CD4-positive, CD25-positive, alpha-beta regulatory T cell (primary cell): ENCODE measurements at regions not wholly inside any gene's neighbourhood (a gene's known extent, or its start where the extent isn't known, plus 50 kb on each side); places are given as distances from the start of the nearest gene placed in this dataset.

Experiments used
- ATAC-seq, 2 donors: fragments of 150-1000 bp; cut with Tn5 transposase; one replicate each; pipeline ENCODE4 v1.10.0; 2021; ENCODE audit warnings: low read depth in 2 of 2, moderate number of reproducible peaks in 2 of 2, moderate library complexity in 1 of 2
- DNase-seq, 3 donors: peaks; one replicate each; pipeline versions ENCODE4 v3.0.0 to v3.0.0-alpha.2; 2012 to 2022; ENCODE audit warnings: mixed read lengths in 1 of 3
- H3K27ac ChIP-seq: one replicate; pipeline ENCODE4 v1.7.0; 2013; ENCODE audit warnings: mild to moderate bottlenecking, low read length; ENCODE audit not compliant: insufficient read depth, poor library complexity, severe bottlenecking
- H3K27me3 ChIP-seq: one replicate; pipeline ENCODE4 v1.7.0; 2013; ENCODE audit warnings: low read length; ENCODE audit not compliant: control insufficient read depth, insufficient read depth
- H3K36me3 ChIP-seq: one replicate; pipeline ENCODE4 v1.7.0; 2013; ENCODE audit warnings: mild to moderate bottlenecking, low read length, moderate library complexity; ENCODE audit not compliant: control insufficient read depth, insufficient read depth
- H3K4me1 ChIP-seq: 2 replicates; pipeline ENCODE4 v1.7.0; 2013; ENCODE audit warnings: mild to moderate bottlenecking, low read length; ENCODE audit not compliant: insufficient read depth, control insufficient read depth, poor library complexity, severe bottlenecking
- H3K4me3 ChIP-seq: one replicate; pipeline ENCODE4 v1.7.0; 2013; ENCODE audit warnings: low read depth, mild to moderate bottlenecking, low read length, moderate library complexity
- H3K9me3 ChIP-seq, 2 experiments: 1 replicate in 1 of 2; 2 replicates in 1 of 2; pipeline ENCODE4 v1.7.0; 2013; ENCODE audit warnings: low read length in 2 of 2, mild to moderate bottlenecking in 1 of 2, moderate library complexity in 1 of 2; ENCODE audit not compliant: control insufficient read depth in 2 of 2
- H3K27ac Mint-ChIP-seq, 3 donors: one replicate each; pipeline ENCODE4 v1.8.0; 2020 to 2022; ENCODE audit warnings: mild to moderate bottlenecking in 3 of 3, mixed read lengths in 3 of 3, moderate library complexity in 2 of 3
- H3K27me3 Mint-ChIP-seq: one replicate; pipeline ENCODE4 v1.8.0; 2022; ENCODE audit warnings: mild to moderate bottlenecking, mixed read lengths
- H3K36me3 Mint-ChIP-seq: one replicate; pipeline ENCODE4 v1.8.0; 2020; ENCODE audit warnings: mixed read lengths
- H3K4me1 Mint-ChIP-seq, 4 donors: one replicate each; pipeline ENCODE4 v1.8.0; 2020 to 2022; ENCODE audit warnings: mixed read lengths in 4 of 4, mild to moderate bottlenecking in 1 of 4
- H3K4me3 Mint-ChIP-seq, 4 donors: one replicate each; pipeline ENCODE4 v1.8.0; 2020 to 2022; ENCODE audit warnings: mild to moderate bottlenecking in 4 of 4, mixed read lengths in 4 of 4, moderate library complexity in 3 of 4
- H3K9me3 Mint-ChIP-seq, 7 donors: one replicate each; pipeline ENCODE4 v1.8.0; 2020 to 2022; ENCODE audit warnings: mixed read lengths in 7 of 7, mild to moderate bottlenecking in 3 of 7, moderate library complexity in 2 of 7

DNA sequence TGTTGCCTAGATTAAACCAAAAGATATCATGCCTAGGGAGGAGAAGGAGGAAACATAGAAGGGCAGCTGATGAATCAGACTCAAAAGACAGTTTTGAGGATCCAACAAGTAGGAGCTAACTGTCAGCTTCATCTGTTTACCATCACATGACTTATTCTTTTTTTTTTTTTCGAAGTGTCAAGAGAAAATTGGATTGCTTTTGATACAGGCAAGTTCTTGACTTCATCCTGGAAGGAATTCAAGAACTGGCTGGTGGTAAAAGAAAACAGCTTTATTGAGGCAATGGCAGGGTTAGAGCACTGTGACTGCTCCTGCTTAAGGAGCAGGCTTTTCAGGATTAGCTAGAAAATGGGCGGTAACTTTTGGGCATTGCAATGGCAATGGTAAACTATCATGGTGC, 227.5 kb upstream of the KCNMB2 start:
- Histone ChIP-seq H3K4me1 (no peaks in the 10 kb centered on the region), H3K4me3 (no peak overlapping the region), H3K27me3 (no peaks in the 10 kb centered on the region), H3K9me3 (no peaks in the 10 kb centered on the region), H3K27ac (no peak overlapping the region), H3K36me3 (no peaks in the 10 kb centered on the region)
- no peaks in the 10 kb centered on the region for H3K36me3 Mint-ChIP-seq
- H3K4me1 Mint-ChIP-seq: peaks cover 0 to 3% (median 0%) of the 10 kb centered on the region in 4 donors
- DNase-seq: no peak
- H3K4me3 Mint-ChIP-seq: no peak overlapping the region
- H3K27me3 Mint-ChIP-seq: peaks cover 4% of the 10 kb centered on the region
- no peak for ATAC-seq
- H3K27ac Mint-ChIP-seq: no peak overlapping the region
- no peaks in the 10 kb centered on the region for H3K9me3 Mint-ChIP-seq

DNA sequence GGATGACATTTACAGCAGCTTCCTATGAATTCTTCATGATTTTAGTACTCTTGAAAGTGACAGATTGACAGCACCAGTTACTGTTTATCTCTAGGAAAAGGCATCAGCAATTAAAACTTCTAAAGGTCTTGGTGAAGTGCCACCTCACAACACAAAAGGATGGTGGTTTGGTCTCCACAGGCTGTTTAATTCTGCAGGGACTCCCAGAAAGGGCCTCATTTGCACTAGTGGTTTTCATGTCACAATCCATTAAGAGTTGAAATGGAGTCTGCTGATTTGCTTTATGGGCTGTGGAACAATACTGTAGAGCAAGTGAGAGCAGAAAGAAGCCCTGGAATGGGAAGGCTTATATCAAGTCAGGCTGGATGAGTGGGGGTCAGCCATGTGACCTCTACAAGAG, 225.3 kb upstream of the KCNMB2 start:
- H3K27me3 Mint-ChIP-seq: no peaks in the 10 kb centered on the region
- DNase-seq (no peak), ATAC-seq (no peak)
- no peak overlapping the region for H3K27ac Mint-ChIP-seq
- peaks cover 0 to 3% (median 0%) of the 10 kb centered on the region in 4 donors for H3K4me1 Mint-ChIP-seq
- H3K4me1 ChIP-seq: no peaks in the 10 kb centered on the region
- H3K4me3 ChIP-seq: no peak overlapping the region
- H3K9me3 ChIP-seq: no peaks in the 10 kb centered on the region
- H3K9me3 Mint-ChIP-seq: no peaks in the 10 kb centered on the region
- H3K36me3 Mint-ChIP-seq: no peaks in the 10 kb centered on the region
- H3K4me3 Mint-ChIP-seq: no peak overlapping the region
- no peaks in the 10 kb centered on the region for H3K27me3 ChIP-seq
- H3K27ac ChIP-seq: no peak overlapping the region
- no peaks in the 10 kb centered on the region for H3K36me3 ChIP-seq

DNA sequence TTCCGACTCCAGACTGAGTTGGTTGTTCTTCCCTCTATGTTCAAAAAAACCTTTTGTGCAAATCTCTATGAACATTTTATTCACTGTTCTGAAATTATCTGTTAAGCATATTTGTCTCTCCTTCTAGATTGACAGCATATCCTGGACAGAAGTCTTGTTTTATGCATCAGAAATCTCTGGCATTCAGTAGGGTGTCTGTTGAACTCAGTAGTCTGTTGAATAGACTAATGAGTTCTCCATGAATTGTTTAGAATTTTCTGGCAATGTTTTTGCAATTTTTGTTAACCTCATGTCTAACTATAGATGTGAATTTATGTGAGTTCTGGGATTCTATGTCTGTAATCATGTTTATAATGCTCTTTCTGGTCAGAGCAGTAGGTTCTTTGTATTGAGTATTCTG, 222.5 kb upstream of the KCNMB2 start:
- H3K4me1 ChIP-seq: no peaks in the 10 kb centered on the region
- DNase-seq: no peak
- no peak for ATAC-seq
- no peaks in the 10 kb centered on the region for H3K27me3 Mint-ChIP-seq
- no peaks in the 10 kb centered on the region for H3K36me3 ChIP-seq
- peaks cover 0 to 3% (median 0%) of the 10 kb centered on the region in 4 donors for H3K4me1 Mint-ChIP-seq
- H3K27ac Mint-ChIP-seq: no peak overlapping the region
- no peak overlapping the region for H3K4me3 ChIP-seq
- no peaks in the 10 kb centered on the region for H3K9me3 ChIP-seq
- H3K27me3 ChIP-seq: no peaks in the 10 kb centered on the region
- no peaks in the 10 kb centered on the region for H3K36me3 Mint-ChIP-seq
- H3K27ac ChIP-seq: no peak overlapping the region
- H3K4me3 Mint-ChIP-seq: no peak overlapping the region
- H3K9me3 Mint-ChIP-seq: no peaks in the 10 kb centered on the region

DNA sequence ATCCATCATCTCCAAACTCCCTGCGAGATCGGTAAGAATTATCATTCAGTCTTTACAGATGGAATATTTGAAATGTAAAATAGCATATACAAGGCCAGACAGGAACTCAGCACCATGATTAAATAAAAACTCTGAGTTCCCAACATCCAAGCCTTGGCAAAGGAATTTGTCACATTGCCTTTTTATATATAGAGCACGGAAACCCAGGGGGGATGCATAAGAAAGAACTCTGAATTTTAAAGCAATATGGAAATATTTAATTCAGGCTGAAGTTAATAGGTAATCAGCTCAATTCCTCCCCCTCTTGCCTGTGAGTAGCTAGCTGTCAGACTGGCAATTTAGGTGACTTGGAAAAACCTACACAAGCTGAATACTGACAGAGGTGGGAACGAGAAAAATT, 217.9 kb upstream of the KCNMB2 start:
- Mint-ChIP-seq H3K4me3 (no peak overlapping the region), H3K27me3 (no peaks in the 10 kb centered on the region), H3K4me1 (no peaks in the 10 kb centered on the region), H3K27ac (no peak overlapping the region), H3K36me3 (no peaks in the 10 kb centered on the region), H3K9me3 (no peaks in the 10 kb centered on the region)
- DNase-seq (no peak), ATAC-seq (no peak)
- no peaks in the 10 kb centered on the region for H3K4me1 ChIP-seq
- H3K27me3 ChIP-seq: no peaks in the 10 kb centered on the region
- H3K4me3 ChIP-seq: no peak overlapping the region
- H3K27ac ChIP-seq: no peak overlapping the region
- no peaks in the 10 kb centered on the region for H3K9me3 ChIP-seq
- H3K36me3 ChIP-seq: no peaks in the 10 kb centered on the region

DNA sequence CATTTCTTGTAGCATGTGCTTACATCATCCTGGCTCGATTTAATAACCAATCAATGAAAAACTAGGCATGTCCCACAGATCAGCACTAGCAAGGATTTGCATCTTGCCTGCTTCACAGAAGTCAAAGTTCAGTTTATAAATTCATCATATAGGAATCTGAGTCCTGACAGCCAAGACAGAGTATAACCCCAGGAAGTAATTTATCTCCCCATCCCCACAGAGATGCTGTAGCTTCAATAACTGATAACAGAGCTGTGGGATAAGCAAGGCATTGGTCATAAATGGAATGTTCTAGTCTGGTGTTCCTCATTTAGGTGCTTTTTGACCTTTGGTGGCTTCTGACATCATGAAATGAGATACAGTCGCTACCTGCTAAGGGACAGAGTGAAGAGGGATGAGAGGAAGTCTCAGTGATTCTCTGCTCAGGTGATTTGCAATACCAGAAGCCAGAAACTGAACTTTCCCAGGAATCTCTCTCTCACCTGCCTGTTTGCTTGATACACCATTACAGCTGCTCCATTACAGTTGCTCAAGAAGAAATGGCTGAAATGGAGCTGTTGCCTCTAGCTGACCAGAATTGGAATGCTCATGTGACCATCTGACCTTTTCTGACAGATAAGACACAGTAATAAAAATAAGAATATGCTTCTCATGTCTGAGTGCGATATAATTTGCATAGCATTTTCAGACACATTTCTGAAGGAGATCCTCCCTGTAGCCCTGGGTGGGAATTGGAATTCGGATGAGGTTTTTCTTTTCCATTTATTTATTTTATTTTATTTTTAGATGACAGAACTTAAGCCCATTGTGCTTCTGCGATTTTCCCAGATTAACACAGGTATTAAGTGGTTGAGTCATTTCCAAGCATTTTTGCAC, 217.1 kb upstream of the KCNMB2 start:
- no peaks in the 10 kb centered on the region for H3K4me1 ChIP-seq
- Mint-ChIP-seq H3K9me3 (no peaks in the 10 kb centered on the region), H3K27ac (no peak overlapping the region), H3K4me1 (no peaks in the 10 kb centered on the region), H3K4me3 (no peak overlapping the region), H3K36me3 (no peaks in the 10 kb centered on the region), H3K27me3 (no peaks in the 10 kb centered on the region)
- no peak overlapping the region for H3K27ac ChIP-seq
- no peaks in the 10 kb centered on the region for H3K27me3 ChIP-seq
- no peaks in the 10 kb centered on the region for H3K9me3 ChIP-seq
- no peak for ATAC-seq
- no peak for DNase-seq
- no peak overlapping the region for H3K4me3 ChIP-seq
- no peaks in the 10 kb centered on the region for H3K36me3 ChIP-seq

DNA sequence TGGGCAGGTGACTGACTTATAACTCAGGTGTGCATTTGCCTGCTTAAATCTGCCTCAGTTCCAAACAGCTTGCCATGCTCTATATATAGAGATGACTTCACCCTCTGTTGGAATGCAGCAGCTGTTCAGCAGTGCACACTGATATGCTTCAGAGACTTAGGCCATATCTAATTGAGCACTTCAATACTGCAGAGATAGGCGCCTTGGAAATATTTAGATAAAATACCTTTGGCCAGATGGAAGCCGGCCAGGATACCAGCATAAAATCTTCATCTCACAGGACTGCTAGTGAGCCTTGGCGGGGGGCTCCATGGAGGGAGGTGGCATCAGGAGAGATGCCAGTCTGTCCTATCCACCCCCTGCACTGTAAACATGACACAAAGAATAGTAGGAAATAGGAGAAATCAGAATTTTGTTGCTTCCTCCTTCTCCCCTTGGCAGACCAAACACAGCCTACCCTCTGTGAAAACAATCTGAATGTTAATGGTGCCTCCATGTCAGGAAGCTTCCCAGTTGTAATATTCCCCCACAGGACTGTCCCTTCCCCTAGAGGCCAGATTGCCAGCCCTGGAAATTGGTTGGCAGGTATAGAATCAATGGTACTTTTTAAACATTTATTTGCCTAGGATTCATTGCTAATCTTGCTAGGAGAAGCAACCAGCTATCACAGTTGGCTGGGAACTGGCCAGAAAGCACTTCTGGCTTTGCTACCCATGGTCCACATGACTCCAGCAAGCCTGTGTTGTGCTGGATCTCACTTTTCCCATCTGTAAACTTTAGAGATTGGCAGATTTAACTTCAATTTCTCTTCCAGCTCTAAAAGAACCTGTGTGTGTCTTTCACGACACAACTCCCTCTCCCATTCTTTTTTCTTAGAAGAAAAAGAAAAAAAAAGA, 215.5 kb upstream of the KCNMB2 start:
- no peaks in the 10 kb centered on the region for H3K9me3 ChIP-seq
- H3K4me3 Mint-ChIP-seq: no peak overlapping the region
- no peaks in the 10 kb centered on the region for H3K27me3 Mint-ChIP-seq
- no peaks in the 10 kb centered on the region for H3K27me3 ChIP-seq
- DNase-seq (no peak), ATAC-seq (no peak)
- no peak overlapping the region for H3K27ac ChIP-seq
- no peaks in the 10 kb centered on the region for H3K4me1 Mint-ChIP-seq
- no peaks in the 10 kb centered on the region for H3K36me3 Mint-ChIP-seq
- no peaks in the 10 kb centered on the region for H3K4me1 ChIP-seq
- H3K27ac Mint-ChIP-seq: no peak overlapping the region
- no peaks in the 10 kb centered on the region for H3K9me3 Mint-ChIP-seq
- H3K4me3 ChIP-seq: no peak overlapping the region
- H3K36me3 ChIP-seq: no peaks in the 10 kb centered on the region

DNA sequence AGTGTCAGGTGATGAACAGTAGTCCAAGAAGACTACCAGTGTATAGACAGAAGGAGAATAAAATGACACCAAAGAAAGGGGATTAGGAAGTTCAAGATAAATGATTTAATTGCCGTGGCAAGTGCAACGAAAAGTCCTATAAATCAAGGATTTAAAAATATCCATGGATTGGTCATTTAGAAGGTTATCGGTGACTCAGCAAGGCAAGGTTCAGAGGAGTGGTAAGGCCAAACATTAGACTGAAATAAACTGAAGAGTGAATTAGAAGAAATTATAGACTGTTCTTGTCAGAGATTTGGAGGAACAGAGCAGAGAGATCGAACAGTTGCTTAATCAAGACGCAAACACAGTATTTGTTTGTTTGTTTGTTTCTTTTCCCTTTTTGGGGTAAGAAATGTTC, 211.9 kb upstream of the KCNMB2 start:
- H3K4me1 Mint-ChIP-seq: no peaks in the 10 kb centered on the region
- Histone ChIP-seq H3K4me1 (no peaks in the 10 kb centered on the region), H3K27me3 (no peaks in the 10 kb centered on the region), H3K36me3 (no peaks in the 10 kb centered on the region), H3K4me3 (no peak overlapping the region), H3K9me3 (no peaks in the 10 kb centered on the region), H3K27ac (no peak overlapping the region)
- no peak overlapping the region for H3K4me3 Mint-ChIP-seq
- no peaks in the 10 kb centered on the region for H3K36me3 Mint-ChIP-seq
- H3K9me3 Mint-ChIP-seq: no peaks in the 10 kb centered on the region
- peaks cover 6% of the 10 kb centered on the region for H3K27me3 Mint-ChIP-seq
- no peak for DNase-seq
- H3K27ac Mint-ChIP-seq: no peak overlapping the region
- no peak for ATAC-seq
